ENCODE measurements at regions not wholly inside any gene's neighbourhood (a gene's known extent, or its start where the extent isn't known, plus 50 kb on each side); places are given as distances from the start of the nearest gene placed in this dataset.
"Not testable (repeated sequence)": the region's sequence is repeated elsewhere in the genome, so short reads cannot be mapped to it uniquely, and the experiment has no call there.

DNA sequence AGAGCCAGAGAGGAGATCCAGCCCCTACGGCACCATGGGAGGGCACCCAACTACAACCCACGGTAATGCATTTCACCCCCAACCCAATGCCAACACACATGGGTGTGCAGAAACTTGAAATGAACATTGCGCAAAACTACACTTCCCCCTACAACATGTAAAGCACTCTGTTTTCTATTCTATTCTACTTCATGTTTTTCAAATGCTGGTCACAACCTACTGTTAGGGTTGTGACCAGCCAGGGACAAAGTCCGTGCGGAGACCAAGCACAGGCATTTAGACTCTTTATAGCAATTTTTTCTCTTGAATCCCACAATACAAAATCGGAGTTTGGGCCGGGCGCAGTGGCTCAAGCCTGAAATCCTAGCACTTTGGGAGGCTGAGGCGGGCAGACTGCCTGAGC lies 90.6 kb downstream of the MRPL14 start:
- no peak for DNase-seq

GRCh38 chr6:44036196-44036595 lies 91.1 kb downstream of the MRPL14 start:
- DNase-seq = no peak

DNA sequence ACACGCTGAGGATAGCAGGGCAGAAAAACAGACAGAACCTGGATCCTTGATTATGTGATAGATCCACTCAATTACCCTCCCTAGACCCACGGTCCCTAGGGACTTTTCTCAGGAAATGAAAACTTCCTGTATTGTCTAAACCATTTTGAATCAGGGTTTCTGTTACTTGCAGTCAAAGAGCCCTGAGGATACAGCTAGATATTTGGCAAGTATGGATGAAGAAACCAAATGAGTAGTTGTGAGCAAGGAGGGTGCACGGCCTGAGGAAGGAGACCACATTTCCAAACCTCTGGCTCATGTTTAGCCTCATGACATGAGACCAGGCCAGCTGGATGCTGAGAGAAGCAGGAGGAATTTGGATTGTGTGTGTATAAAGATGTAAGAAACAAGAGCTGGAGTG lies 91.6 kb downstream of the MRPL14 start:
- DNase-seq = no peak

- DNase-seq = no peak
Measured at GRCh38 chr6:44034931-44035345, 92.3 kb downstream of the MRPL14 start.

GRCh38 chr6:44034391-44034861 lies 92.8 kb downstream of the MRPL14 start:
- no peak for DNase-seq

DNA sequence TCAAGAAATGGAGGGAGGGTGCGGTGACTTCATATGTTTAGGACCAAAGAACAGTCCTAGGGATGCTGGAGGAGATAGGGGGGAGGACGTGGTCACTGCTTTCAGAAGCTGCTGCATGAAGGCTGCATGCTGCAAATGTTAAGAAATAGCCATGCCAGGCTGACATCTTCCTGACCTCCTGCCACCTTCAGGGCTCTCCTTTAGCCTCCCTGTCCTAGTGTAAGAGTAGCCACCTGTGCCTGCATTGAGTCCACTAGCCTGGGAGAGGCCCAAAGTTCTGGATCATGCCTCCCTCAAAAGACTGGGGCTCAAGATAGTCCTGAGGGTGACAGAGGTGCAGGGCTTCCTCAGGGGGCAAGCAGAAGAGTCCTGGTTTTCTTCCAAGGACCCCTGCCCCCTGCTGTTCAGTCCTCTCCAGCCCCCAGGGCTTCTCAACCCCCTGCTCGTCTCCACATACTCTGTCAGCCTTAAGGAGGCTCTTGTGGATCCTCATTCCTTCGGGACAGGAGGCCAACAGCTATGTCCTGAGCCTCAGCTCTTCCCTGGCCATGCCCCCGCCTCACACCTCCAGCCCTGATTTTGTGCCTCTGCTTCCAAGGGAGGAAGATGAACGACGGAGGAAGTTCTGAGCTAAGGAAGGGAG lies 96.3 kb downstream of the MRPL14 start:
- no peak for DNase-seq

DNA sequence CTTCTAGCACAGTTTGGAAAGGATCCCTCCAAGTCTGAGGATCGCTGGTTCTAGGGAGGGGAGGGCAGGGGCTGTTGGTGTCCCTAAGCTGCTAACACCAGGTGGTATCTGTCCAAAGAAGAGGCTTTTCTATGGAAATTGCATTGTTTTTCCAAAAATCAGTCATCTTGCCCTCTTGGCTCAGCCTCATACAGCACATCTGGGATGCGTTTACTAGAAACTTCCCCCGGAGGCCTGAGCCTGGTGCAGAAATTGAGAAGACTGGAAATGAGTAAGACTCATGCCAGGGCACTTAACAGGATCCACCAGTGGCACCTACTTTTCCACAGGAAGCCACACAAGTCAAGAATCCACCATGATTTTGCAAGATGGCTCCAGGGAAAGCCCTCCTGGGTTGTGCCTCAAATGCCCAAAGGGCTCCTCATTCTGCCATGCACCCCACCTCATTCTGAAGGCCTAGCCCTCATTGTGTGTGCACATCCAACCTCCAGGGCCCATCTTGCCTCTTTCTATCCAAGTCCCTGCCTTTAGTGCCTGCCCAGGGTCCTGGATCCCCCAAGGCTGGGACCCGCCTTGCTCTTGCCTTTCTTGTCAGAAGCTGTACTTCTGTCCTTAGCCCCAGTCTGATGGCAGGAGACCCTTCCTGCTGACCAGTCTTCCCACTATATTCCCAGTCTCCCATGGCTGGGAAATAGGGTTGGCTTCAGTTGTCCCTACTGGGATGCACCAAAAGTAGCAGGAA lies 97.6 kb downstream of the MRPL14 start:
- DNase-seq = no peak

DNA sequence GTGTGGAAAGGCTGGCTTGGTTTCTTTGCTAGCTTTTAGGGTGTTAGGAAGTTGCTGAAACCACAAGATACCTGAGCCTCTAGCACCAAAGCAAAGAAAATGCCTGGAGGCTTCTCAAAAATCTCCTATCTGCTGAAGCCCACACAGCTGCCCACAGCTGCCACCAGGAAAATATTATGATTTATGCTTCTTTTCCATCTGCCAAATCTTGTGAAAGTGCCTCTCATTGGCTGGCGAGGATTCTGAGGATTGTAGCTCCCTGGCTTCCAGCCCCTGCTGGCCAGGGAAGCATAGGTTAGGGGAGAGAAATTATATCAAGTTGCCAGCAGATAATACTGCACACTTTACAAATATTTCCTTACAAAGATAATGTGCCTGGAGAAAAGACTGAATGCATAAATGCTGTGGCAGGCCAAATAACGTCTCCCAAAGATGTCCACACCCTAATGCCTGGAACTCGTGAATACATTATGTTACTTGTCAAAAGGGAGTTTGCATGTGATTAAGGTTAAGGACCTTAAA lies 98.4 kb downstream of the MRPL14 start:
- DNase-seq = no peak

DNA sequence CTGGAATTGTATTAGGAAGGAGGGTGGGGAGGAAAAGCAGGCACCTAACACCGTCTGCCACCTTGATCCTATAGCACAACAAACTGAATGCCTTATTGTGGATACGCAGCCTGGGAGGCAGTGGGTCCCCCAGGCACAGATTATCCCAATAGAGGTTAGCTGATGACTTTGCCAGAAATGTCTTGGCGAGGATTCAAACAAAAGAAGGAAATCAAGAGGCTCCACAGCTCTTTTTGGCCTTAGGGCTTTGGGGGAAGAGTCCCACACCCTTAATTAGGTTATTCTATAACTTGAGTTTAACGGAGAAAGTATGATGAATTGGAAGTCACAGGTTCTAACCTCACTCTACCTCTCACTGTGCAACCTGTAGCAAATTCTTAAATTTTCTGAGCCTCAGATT lies 102.0 kb downstream of the MRPL14 start:
- DNase-seq = no peak

- no peak for DNase-seq
Measured at GRCh38 chr6:44024574-44025219, 102.6 kb downstream of the MRPL14 start.

DNA sequence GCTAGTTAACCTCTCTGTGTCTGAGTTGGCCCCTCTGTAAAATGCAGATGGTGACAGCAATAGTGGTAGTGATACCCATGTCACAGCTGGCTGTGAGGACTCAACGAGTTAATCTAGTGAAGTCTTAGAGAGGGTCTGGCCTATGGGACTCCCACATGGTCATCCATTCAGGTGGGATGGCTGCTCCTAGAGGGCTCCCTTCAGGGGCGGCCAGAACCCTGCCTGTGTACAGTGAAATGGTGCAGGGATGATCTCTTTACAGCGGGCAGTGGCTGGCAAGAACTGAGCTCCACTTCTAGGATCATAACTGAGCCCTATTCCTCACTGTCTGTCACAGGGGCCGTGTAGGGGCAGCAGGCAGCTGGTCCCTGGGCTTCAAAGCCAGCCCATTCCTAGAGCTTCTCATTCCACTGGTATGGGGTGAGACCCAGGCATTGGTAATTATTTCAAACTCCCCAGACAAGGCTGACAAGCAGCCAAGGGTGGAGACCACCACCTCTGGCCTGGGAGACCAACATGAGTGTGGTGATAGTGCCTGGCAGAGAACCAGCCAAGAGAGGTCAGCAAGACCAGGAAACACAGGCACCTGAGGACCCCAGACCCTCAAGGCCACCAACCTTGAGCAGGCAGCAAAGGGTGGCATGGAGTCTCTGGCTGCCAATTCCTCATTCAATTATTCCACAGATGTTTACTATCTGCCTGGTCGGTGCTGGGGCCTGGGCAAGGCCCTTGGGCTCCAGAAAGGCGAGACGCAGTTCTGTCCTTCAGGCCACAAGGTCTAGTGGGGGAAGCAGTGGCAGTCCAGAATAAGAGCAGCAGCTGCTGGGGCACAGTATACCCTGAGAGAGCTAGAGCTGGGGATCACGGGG lies 103.4 kb downstream of the MRPL14 start:
- no peak for DNase-seq

- DNase-seq = no peak
Measured at GRCh38 chr6:44022671-44023352, 104.4 kb downstream of the MRPL14 start.

DNA sequence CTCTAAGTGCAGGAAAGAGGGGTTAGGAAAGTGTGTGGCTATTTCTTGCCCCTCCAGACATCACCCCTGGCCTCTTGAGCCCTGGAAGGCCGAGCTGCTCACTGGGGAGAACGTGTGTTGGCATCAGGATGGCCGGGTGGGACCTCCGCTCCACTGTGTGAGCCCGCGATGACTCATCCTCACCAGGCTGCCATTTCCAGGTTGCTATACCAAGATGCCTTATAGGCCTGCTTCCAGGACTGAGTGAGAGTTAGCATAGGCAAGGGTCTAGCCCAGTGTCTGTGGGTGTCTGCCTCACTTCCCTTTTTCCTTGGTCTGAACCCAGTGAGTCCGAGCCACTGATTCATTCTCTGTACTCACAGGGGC lies 105.0 kb downstream of the MRPL14 start:
- no peak for DNase-seq

DNA sequence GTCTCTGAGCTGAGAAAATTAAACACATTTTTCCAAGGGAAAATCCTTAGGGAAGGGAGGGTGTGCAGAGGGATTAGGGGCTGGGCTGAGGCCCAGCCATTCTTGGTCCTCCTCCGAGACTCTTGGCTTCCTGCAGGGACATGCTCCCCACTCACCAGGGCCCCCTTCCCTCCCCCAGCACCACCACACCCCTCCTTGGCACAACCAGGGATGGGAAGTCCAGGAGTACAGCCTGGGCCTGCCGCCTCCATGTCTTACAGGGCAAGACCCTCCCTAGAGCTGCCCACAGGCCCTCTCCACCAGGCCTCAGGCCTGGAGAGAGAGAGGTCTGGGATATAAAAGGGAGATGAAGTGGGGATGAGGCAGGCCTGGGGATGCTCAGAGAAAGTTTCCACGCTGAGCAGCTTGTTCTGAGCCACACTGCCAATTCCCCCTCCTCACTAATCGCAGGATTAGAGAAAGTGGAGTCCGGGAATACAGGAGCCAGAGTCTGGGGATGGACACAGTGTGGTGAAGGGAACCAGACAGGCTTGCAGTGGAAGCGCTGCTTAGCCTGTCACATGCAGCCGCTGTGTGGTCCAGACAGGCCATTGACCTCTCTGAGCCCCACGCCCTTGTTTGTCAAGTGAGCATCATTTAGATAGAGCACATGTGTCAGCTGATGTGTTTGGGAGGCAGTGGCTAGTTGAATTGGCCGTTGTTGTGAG lies 105.5 kb downstream of the MRPL14 start:
- no peak for DNase-seq

GRCh38 chr6:44020664-44021425 lies 106.4 kb downstream of the MRPL14 start:
- DNase-seq = no peak

GRCh38 chr6:44020148-44020547 lies 107.1 kb downstream of the MRPL14 start:
- DNase-seq = no peak

GRCh38 chr6:44017307-44017706 lies 109.9 kb downstream of the MRPL14 start:
- DNase-seq = not testable (repeated sequence)

DNA sequence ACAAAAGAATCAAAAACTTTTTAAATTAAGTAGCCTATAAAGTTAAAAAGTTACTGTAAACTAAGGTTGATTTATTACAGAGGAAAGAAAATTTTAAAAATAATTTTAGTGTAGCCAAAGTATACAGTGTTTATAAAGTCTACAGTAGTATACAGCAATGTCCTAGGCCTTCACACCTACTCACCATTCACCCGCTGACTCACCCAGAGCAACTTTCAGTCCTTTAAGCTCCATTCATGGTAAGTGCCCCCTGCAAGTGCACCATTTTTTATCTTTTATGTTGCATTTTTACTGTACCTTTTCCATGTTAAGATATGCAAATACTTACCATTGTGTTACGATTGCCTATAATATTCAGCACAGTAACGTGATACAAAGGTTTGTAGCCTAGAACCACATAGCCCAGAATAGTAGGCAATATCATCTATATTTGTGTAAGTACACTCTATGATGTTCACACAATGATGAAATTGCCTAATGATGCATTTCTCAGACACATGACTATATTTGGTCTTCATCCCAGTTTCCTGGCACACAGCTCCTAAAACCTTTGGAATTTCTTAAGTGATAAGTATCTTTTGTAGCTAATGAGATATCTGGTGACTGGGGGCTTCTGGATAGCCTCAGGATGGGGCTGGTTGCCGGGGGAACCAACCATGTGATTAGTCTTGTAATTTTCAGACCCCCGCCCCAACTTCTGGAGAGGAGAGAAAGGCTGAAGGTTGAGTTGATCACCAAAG lies 111.0 kb downstream of the MRPL14 start:
- DNase-seq = no peak

- no peak for DNase-seq
Measured at GRCh38 chr6:44012078-44012493, 115.2 kb downstream of the MRPL14 start.

GRCh38 chr6:44011350-44011920 lies 115.8 kb downstream of the MRPL14 start:
- no peak for DNase-seq

Data from stimulated activated CD4-positive, alpha-beta T cell treated with anti-CD3 and anti-CD28 coated beads, Interleukin-12 subunit alpha, Interleukin-12 subunit beta, amount 100 ng/mL, for 4 hours (primary cell).